CD4-positive, alpha-beta T cell (primary cell): ENCODE measurements at regions not wholly inside any gene's neighbourhood (a gene's known extent, or its start where the extent isn't known, plus 50 kb on each side); places are given as distances from the start of the nearest gene placed in this dataset.

Experiments
- ATAC-seq: fragments of 200-7000 bp; cut with Tn5 transposase; one replicate; pipeline ENCODE4 v1.10.0; 2022; ENCODE audit warnings: mild to moderate bottlenecking; ENCODE audit not compliant: poor library complexity
- CTCF ChIA-PET: fragments of 350-600 bp; sonication (Branson Sonifier 250); formaldehyde crosslinking; loops from one replicate; lab custom pipeline; 2021; ENCODE audit warnings: antibody characterized with exemption, inconsistent platforms; lab: Charles Lee
- POLR2A ChIA-PET: fragments of 350-600 bp; sonication (Branson Sonifier 250); formaldehyde crosslinking; loops from one replicate; lab custom pipeline; 2021; ENCODE audit warnings: antibody characterized with exemption, inconsistent platforms; lab: Charles Lee
- DNase-seq, 14 experiments: peaks; one replicate each; pipeline ENCODE4 v3.0.0-alpha.2; 2013 to 2020; ENCODE audit warnings: mixed read lengths in 2 of 14
- H3K27ac ChIP-seq, 2 donors: one replicate each; pipeline versions ENCODE4 v1.5.1 to v1.7.0; 2013; ENCODE audit warnings: low read length in 2 of 2, low read depth in 1 of 2, mild to moderate bottlenecking in 1 of 2
- H3K27me3 ChIP-seq, 2 experiments: 1 replicate in 1 of 2; 2 replicates in 1 of 2; pipeline versions ENCODE4 v1.6.1 to v1.7.0; 2013; ENCODE audit warnings: low read length in 2 of 2, control low read depth in 1 of 2, mild to moderate bottlenecking in 1 of 2, moderate library complexity in 1 of 2; ENCODE audit not compliant: insufficient read depth in 2 of 2, control insufficient read depth in 1 of 2
- H3K36me3 ChIP-seq: one replicate; pipeline ENCODE4 v1.6.1; 2013; ENCODE audit warnings: low read length, control low read depth; ENCODE audit not compliant: insufficient read depth
- H3K4me1 ChIP-seq: one replicate; pipeline ENCODE4 v1.6.1; 2013; ENCODE audit warnings: low read length, control low read depth; ENCODE audit not compliant: insufficient read depth
- H3K4me3 ChIP-seq: one replicate; pipeline ENCODE4 v1.5.1; 2013; ENCODE audit warnings: mild to moderate bottlenecking, low read length, moderate library complexity
- H3K9me3 ChIP-seq, 2 experiments: 1 replicate in 1 of 2; 2 replicates in 1 of 2; pipeline versions ENCODE4 v1.6.1 to v1.7.0; 2013; ENCODE audit warnings: low read length in 2 of 2, mild to moderate bottlenecking in 2 of 2, control low read depth in 1 of 2, moderate library complexity in 1 of 2; ENCODE audit not compliant: control insufficient read depth in 1 of 2, insufficient read depth in 1 of 2
- H3K27ac Mint-ChIP-seq: one replicate; pipeline ENCODE4 v1.8.0; 2020; ENCODE audit warnings: mixed read lengths
- H3K27me3 Mint-ChIP-seq: one replicate; pipeline ENCODE4 v1.8.0; 2021; ENCODE audit warnings: mixed read lengths
- H3K36me3 Mint-ChIP-seq: one replicate; pipeline ENCODE4 v1.8.0; 2021; ENCODE audit warnings: low read depth, mixed read lengths
- H3K4me1 Mint-ChIP-seq: one replicate; pipeline ENCODE4 v1.8.0; 2021; ENCODE audit warnings: low read depth, mixed read lengths
- H3K4me3 Mint-ChIP-seq: one replicate; pipeline ENCODE4 v1.8.0; 2020; ENCODE audit warnings: mild to moderate bottlenecking, mixed read lengths
- H3K9me3 Mint-ChIP-seq: one replicate; pipeline ENCODE4 v1.8.0; 2020; ENCODE audit warnings: mixed read lengths
- intact Hi-C, 2 experiments: fragments of 100-400 bp; cut with DNase I in 1 of 2; cut with micrococcal nuclease in 1 of 2; formaldehyde crosslinking; loops; one replicate each; pipeline versions ENCODE4 v1.15.1 to v1.9.0; 2023 to 2025; cut with DNase I, micrococcal nuclease
- TF ChIP-seq, protein P1 (sequence below): fragments of 200-600 bp; IDR thresholded peaks from one replicate; pipeline ENCODE4 v1.8.0; 2022; ENCODE audit warnings: antibody characterized with exemption, mild to moderate bottlenecking

DNA sequence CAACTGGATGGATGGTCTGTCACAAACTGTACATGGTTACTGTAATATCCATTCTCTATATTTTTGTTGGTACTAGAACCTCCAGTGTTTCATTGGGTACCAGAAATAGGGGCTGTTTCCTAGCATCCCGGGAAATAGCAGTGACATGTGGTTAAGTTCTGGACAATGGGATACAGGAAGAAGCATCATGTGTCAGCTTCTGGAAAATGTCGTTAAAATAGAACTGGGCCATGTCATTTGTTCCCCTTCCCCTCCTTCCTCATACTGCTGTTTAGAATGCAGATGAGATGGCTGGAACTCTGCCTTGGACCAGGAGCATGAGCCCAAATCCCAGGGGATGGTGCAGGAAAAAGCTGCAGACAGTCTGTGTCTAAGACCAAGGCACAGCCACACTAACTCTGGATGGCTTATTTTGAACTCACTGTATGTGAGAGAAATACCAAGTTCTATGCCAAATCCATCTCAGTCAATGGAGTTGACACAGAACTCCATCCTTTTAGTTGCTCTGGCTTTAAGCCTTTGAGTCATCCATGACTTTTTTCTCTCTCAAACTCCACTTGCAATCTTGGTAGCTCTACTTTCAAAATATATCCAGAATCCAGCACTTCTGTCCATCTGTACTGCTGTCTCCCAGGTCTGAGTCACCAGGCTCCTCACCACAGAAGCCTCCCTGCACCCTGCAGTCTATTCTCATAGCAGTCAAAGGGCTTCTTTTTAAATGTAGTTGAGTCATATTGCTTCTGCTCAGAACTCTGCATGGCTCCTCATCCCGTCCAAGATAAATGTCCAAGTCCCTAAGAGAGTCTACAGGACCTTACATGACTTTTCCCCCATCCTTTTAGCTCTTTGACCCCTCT lies 184.2 kb downstream of the NSG2 start:
- intact Hi-C loops, result no loop called here
- no peaks in the 10 kb centered on the region for H3K4me1 Mint-ChIP-seq
- ChIA-PET POLR2A (no interaction called here), CTCF (no interaction called here)
- Histone ChIP-seq H3K36me3 (no peaks in the 10 kb centered on the region), H3K4me3 (no peak overlapping the region), H3K27ac (no peak overlapping the region), H3K27me3 (no peaks in the 10 kb centered on the region), H3K4me1 (no peaks in the 10 kb centered on the region), H3K9me3 (peaks cover 0 to 5% of the 10 kb centered on the region in 2 experiments)
- ATAC-seq (no peak), DNase-seq (no peak)
- no peak overlapping the region for H3K27ac Mint-ChIP-seq
- H3K27me3 Mint-ChIP-seq, result peaks cover 33% of the 10 kb centered on the region
- H3K36me3 Mint-ChIP-seq, result no peaks in the 10 kb centered on the region
- H3K9me3 Mint-ChIP-seq, result no peaks in the 10 kb centered on the region
- H3K4me3 Mint-ChIP-seq, result no peak overlapping the region
- TF ChIP-seq, protein P1, sequence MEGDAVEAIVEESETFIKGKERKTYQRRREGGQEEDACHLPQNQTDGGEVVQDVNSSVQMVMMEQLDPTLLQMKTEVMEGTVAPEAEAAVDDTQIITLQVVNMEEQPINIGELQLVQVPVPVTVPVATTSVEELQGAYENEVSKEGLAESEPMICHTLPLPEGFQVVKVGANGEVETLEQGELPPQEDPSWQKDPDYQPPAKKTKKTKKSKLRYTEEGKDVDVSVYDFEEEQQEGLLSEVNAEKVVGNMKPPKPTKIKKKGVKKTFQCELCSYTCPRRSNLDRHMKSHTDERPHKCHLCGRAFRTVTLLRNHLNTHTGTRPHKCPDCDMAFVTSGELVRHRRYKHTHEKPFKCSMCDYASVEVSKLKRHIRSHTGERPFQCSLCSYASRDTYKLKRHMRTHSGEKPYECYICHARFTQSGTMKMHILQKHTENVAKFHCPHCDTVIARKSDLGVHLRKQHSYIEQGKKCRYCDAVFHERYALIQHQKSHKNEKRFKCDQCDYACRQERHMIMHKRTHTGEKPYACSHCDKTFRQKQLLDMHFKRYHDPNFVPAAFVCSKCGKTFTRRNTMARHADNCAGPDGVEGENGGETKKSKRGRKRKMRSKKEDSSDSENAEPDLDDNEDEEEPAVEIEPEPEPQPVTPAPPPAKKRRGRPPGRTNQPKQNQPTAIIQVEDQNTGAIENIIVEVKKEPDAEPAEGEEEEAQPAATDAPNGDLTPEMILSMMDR, result no peak

DNA sequence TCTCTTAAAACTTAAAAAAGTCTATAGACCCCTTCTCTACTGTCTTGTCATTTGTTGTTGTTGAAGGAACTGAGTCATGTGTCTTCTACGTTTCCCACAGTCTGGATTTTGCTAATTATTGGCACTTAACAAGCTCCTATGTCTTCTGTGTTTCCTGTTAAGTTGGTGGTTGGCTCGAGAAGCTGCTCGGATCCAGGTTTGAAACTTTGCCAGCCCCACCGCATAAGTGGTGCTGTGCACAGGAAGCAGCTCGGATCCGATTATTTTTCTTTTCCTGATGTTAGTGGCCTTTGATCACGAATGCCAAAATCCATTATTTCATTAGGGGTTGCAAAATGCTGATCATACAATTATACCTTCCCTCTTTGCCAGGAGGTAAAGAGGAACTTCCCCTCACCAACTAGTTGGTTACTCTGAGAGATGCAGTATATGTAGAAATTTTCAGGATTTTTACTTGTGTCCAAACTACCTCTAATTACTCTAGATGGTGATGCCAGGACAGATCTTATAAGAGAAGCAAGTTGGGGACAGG lies 186.5 kb downstream of the NSG2 start:
- Histone ChIP-seq H3K4me1 (no peaks in the 10 kb centered on the region), H3K27me3 (no peaks in the 10 kb centered on the region), H3K27ac (no peak overlapping the region), H3K4me3 (no peak overlapping the region), H3K9me3 (peaks cover 0 to 6% of the 10 kb centered on the region in 2 experiments), H3K36me3 (no peaks in the 10 kb centered on the region)
- Mint-ChIP-seq H3K27me3 (peaks cover 18% of the 10 kb centered on the region), H3K36me3 (no peaks in the 10 kb centered on the region), H3K9me3 (no peaks in the 10 kb centered on the region), H3K4me1 (no peaks in the 10 kb centered on the region), H3K27ac (no peak overlapping the region), H3K4me3 (no peak overlapping the region)
- TF ChIP-seq, protein P1, result no peak
- POLR2A ChIA-PET, result no interaction called here
- CTCF ChIA-PET, result no interaction called here
- no peak for DNase-seq
- no peak for ATAC-seq
- intact Hi-C loops, result no loop called here

DNA sequence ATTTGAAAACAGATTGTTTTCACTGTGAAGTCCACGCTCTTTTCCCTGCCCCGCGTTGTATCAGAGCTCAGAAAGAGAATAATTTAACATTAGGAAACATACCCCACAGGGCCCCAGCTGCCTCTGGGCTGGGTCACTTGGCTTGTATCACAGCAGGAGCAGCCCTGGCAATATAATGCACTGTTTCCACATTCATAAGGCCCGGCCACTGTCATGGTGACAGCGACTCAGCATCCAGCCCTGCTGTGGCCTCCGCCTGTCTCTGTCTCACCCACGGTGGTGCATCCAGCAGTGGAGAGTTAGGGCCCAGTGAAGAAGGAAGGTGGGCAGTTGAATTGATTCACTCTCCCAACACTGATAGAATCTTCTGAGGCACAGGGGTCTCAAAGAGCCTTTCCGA lies 188.9 kb downstream of the NSG2 start:
- intact Hi-C loops, result no loop called here
- Mint-ChIP-seq H3K9me3 (no peaks in the 10 kb centered on the region), H3K36me3 (no peaks in the 10 kb centered on the region), H3K27ac (no peak overlapping the region), H3K4me1 (no peaks in the 10 kb centered on the region), H3K27me3 (peaks cover 18% of the 10 kb centered on the region), H3K4me3 (no peak overlapping the region)
- DNase-seq, result no peak
- Histone ChIP-seq H3K4me3 (no peak overlapping the region), H3K4me1 (no peaks in the 10 kb centered on the region), H3K27ac (no peak overlapping the region), H3K36me3 (no peaks in the 10 kb centered on the region), H3K9me3 (peaks cover 5 to 6% of the 10 kb centered on the region in 2 experiments), H3K27me3 (no peaks in the 10 kb centered on the region)
- ChIA-PET POLR2A (no interaction called here), CTCF (no interaction called here)
- ATAC-seq, result no peak
- TF ChIP-seq, protein P1, result no peak
